Fibroblast of lung (primary cell): ENCODE measurements at regions not wholly inside any gene's neighbourhood (a gene's known extent, or its start where the extent isn't known, plus 50 kb on each side); places are given as distances from the start of the nearest gene placed in this dataset.

Source experiments
- DNase-seq, 2 donors: peaks; one replicate each; pipeline versions ENCODE4 v3.0.0 to v3.0.0-alpha.2; 2010; ENCODE audit warnings: low read depth in 2 of 2
- H2AFZ ChIP-seq: 2 replicates; pipeline ENCODE4 v1.5.1; 2012; ENCODE audit warnings: low read length, control low read depth, inconsistent platforms
- H3K27ac ChIP-seq: 2 replicates; pipeline ENCODE4 v1.5.1; 2011; ENCODE audit warnings: low read length, control low read depth; ENCODE audit not compliant: insufficient read depth
- H3K27me3 ChIP-seq: 2 replicates; pipeline ENCODE4 v1.5.1; 2011; ENCODE audit warnings: mild to moderate bottlenecking, low read length; ENCODE audit not compliant: control insufficient read depth, insufficient read depth
- H3K36me3 ChIP-seq: 2 replicates; pipeline ENCODE4 v1.5.1; 2011; ENCODE audit warnings: low read length; ENCODE audit not compliant: control insufficient read depth, insufficient read depth
- H3K4me1 ChIP-seq: 2 replicates; pipeline ENCODE4 v1.5.1; 2011; ENCODE audit warnings: low read length; ENCODE audit not compliant: control insufficient read depth, insufficient read depth; ENCODE audit errors: extremely low read depth
- H3K4me2 ChIP-seq: 2 replicates; pipeline ENCODE4 v1.5.1; 2011; ENCODE audit warnings: low read length, control low read depth; ENCODE audit not compliant: insufficient read depth; ENCODE audit errors: extremely low read depth
- H3K4me3 ChIP-seq, 4 experiments: fragments of 200-600 bp in 1 of 4; sonication (generic) in 1 of 4; replicated peaks in 1 of 4; 2 replicates each; pipeline ENCODE4 v1.5.1; 2011 to 2016; ENCODE audit warnings: low read length in 4 of 4, low read depth in 3 of 4, mild to moderate bottlenecking in 3 of 4, control low read depth in 2 of 4, inconsistent platforms in 1 of 4, mixed read lengths in 1 of 4; ENCODE audit not compliant: insufficient read depth in 1 of 4; ENCODE audit errors: control extremely low read depth in 1 of 4
- H3K79me2 ChIP-seq: 2 replicates; pipeline ENCODE4 v1.5.1; 2012; ENCODE audit warnings: mild to moderate bottlenecking, low read length, inconsistent platforms; ENCODE audit not compliant: control insufficient read depth, insufficient read depth
- H3K9ac ChIP-seq: 2 replicates; pipeline ENCODE4 v1.5.1; 2011; ENCODE audit warnings: mild to moderate bottlenecking, low read length, control low read depth; ENCODE audit not compliant: insufficient read depth
- H3K9me3 ChIP-seq: 2 replicates; pipeline ENCODE4 v1.5.1; 2012; ENCODE audit warnings: low read depth, low read length; ENCODE audit not compliant: control insufficient read depth, insufficient read depth
- H4K20me1 ChIP-seq: 2 replicates; pipeline ENCODE4 v1.5.1; 2011; ENCODE audit warnings: low read length; ENCODE audit not compliant: control insufficient read depth, insufficient read depth; ENCODE audit errors: extremely low read depth
- EZH2 ChIP-seq: IDR thresholded peaks from 2 replicates; pipeline ENCODE4 v1.5.1; 2012; ENCODE audit warnings: low read length, control low read depth, mild to moderate bottlenecking; ENCODE audit errors: missing control alignments
- TF ChIP-seq, protein P1 (sequence below), 2 donors: IDR thresholded peaks in 1 of 2; conservative IDR thresholded peaks in 1 of 2; 1 replicate in 1 of 2; 2 replicates in 1 of 2; pipeline ENCODE4 v1.5.1; 2011 to 2012; ENCODE audit warnings: low read length in 2 of 2, control low read depth in 1 of 2, inconsistent platforms in 1 of 2, low read depth in 1 of 2, mild to moderate bottlenecking in 1 of 2

DNA sequence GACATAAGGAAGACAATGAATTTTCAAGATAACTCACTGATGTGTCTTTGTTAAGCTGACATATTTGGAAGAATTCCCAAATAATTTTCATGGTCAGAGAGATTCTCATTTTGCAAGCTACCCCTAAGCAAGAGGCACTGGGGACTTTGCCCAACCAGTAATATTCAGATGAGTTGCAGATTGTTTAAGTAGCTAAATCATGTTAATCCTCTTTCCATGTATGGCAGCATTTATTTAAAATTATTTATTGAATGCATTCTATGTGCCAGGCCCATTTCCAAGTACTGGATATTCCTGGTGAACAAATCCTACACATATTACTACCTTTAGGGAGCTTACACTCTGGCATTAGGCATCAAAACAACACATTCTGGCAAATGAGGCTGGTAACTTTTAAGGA, 56.5 kb upstream of the BACH1 start:
- Histone ChIP-seq H3K27me3 (no peaks in the 10 kb centered on the region), H3K27ac (no peak overlapping the region), H3K4me1 (peaks cover 7% of the 10 kb centered on the region), H4K20me1 (no peaks in the 10 kb centered on the region), H3K9me3 (no peaks in the 10 kb centered on the region), H3K36me3 (no peaks in the 10 kb centered on the region), H2AFZ (no peak overlapping the region), H3K9ac (no peak overlapping the region), H3K4me3 (no peak overlapping the region), H3K4me2 (no peak overlapping the region), H3K79me2 (no peaks in the 10 kb centered on the region)
- DNase-seq = no peak
- TF ChIP-seq, protein P1, sequence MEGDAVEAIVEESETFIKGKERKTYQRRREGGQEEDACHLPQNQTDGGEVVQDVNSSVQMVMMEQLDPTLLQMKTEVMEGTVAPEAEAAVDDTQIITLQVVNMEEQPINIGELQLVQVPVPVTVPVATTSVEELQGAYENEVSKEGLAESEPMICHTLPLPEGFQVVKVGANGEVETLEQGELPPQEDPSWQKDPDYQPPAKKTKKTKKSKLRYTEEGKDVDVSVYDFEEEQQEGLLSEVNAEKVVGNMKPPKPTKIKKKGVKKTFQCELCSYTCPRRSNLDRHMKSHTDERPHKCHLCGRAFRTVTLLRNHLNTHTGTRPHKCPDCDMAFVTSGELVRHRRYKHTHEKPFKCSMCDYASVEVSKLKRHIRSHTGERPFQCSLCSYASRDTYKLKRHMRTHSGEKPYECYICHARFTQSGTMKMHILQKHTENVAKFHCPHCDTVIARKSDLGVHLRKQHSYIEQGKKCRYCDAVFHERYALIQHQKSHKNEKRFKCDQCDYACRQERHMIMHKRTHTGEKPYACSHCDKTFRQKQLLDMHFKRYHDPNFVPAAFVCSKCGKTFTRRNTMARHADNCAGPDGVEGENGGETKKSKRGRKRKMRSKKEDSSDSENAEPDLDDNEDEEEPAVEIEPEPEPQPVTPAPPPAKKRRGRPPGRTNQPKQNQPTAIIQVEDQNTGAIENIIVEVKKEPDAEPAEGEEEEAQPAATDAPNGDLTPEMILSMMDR (conservative IDR thresholded peaks at IDR 0.05 in 1 of 2, IDR thresholded peaks at IDR 0.05 in 1 of 2; ENCODE audit: low read depth in 1 of 2, low read length in 2 of 2) = no peak
- no peak for TF ChIP-seq EZH2

DNA sequence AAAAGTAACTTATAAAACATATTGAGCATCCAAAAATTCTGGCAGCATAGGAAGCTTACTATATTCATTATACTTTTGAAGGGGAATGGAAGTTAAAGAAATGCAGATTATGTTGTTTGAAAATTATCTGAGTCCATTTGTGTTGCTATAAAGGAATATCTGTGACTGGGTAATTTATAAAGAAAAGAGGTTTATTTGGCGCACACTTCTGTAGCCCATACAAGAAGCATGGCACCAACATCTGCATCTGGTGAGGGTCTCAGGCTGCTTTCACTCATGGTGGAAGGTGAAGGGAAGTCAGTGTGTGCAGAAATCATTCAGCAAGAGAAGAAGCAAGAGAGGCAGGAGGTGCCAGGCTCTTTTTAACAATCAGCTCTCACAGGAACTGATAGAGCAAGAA, 55.5 kb upstream of the BACH1 start:
- Histone ChIP-seq H3K9ac (no peak overlapping the region), H4K20me1 (no peaks in the 10 kb centered on the region), H2AFZ (no peak overlapping the region), H3K4me1 (peaks cover 4% of the 10 kb centered on the region), H3K4me2 (no peak overlapping the region), H3K27me3 (no peaks in the 10 kb centered on the region), H3K4me3 (no peak overlapping the region), H3K9me3 (no peaks in the 10 kb centered on the region), H3K27ac (no peak overlapping the region), H3K36me3 (no peaks in the 10 kb centered on the region), H3K79me2 (no peaks in the 10 kb centered on the region)
- TF ChIP-seq, protein P1 (conservative IDR thresholded peaks at IDR 0.05 in 1 of 2, IDR thresholded peaks at IDR 0.05 in 1 of 2; ENCODE audit: low read depth in 1 of 2, low read length in 2 of 2) = no peak
- TF ChIP-seq EZH2 = no peak
- no peak for DNase-seq

DNA sequence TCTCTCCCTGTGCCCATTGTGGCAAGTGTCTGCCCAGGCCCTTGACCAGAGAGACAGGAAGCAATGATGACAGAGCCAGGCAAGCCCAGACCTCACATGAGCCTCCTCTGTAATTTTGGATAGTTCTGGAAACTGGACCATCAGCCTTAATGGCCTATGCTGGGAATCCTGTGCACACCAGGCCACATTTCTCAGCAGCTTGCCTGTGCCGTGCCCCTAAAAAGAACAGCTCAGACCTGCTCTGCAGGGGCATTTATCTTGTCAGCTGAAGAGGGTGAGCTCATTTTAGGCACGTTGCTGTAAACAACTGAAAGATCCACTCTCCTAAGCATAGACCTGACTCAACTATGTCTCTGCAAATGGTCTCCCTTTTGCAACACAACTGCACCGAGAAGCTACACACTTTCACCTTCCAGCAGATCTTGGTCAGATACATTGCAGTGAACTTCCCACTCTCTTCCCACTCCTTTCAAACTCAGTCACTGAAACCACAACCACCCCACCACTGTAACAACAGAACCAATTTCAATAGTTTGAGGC, 53.5 kb upstream of the BACH1 start:
- no peaks in the 10 kb centered on the region for H3K9me3 ChIP-seq
- H3K4me2 ChIP-seq = no peak overlapping the region
- no peak overlapping the region for H3K4me3 ChIP-seq
- H4K20me1 ChIP-seq = no peaks in the 10 kb centered on the region
- no peaks in the 10 kb centered on the region for H3K36me3 ChIP-seq
- no peak for DNase-seq
- no peaks in the 10 kb centered on the region for H3K4me1 ChIP-seq
- no peaks in the 10 kb centered on the region for H3K27me3 ChIP-seq
- TF ChIP-seq, protein P1 (conservative IDR thresholded peaks at IDR 0.05 in 1 of 2, IDR thresholded peaks at IDR 0.05 in 1 of 2; ENCODE audit: low read depth in 1 of 2, low read length in 2 of 2) = no peak
- no peak for TF ChIP-seq EZH2
- no peak overlapping the region for H3K9ac ChIP-seq
- no peak overlapping the region for H3K27ac ChIP-seq
- no peaks in the 10 kb centered on the region for H3K79me2 ChIP-seq
- no peak overlapping the region for H2AFZ ChIP-seq
